HuH-7 (cell line): ENCODE measurements at regions not wholly inside any gene's neighbourhood (a gene's known extent, or its start where the extent isn't known, plus 50 kb on each side); places are given as distances from the start of the nearest gene placed in this dataset.
"Not testable (repeated sequence)": the region's sequence is repeated elsewhere in the genome, so short reads cannot be mapped to it uniquely, and the experiment has no call there.

ENCODE experiments used
- DNase-seq: peaks from one replicate; pipeline ENCODE4 v3.0.0; 2011; ENCODE audit warnings: low spot score

GRCh38 chr10:3264161-3264761 is 91.7 kb upstream of the PITRM1 start:
- DNase-seq: no peak

- no peak for DNase-seq
Observed at GRCh38 chr10:3263747-3264146, 91.2 kb upstream of the PITRM1 start.

DNA sequence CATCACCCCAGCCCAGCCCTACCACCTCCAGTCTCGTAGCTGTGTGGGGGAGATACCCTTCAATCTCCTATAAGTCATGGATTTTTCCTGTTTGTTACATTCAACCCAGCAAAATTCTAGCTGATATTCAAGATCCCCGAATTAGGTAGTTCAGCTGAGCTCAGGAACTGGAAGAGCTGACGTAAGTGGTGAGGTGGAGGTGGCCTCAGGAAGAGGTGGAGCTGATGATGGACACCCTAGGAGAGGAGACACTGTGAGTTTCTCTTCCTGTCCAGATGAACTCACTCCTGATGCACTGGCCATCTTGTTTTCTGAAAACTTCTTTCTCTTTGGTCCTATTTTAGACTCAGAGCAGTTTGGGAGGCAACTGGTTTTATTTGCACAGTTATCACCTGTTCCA is 90.5 kb upstream of the PITRM1 start:
- DNase-seq: no peak

- no peak for DNase-seq
Observed at GRCh38 chr10:3261921-3262320, 89.3 kb upstream of the PITRM1 start.

DNA sequence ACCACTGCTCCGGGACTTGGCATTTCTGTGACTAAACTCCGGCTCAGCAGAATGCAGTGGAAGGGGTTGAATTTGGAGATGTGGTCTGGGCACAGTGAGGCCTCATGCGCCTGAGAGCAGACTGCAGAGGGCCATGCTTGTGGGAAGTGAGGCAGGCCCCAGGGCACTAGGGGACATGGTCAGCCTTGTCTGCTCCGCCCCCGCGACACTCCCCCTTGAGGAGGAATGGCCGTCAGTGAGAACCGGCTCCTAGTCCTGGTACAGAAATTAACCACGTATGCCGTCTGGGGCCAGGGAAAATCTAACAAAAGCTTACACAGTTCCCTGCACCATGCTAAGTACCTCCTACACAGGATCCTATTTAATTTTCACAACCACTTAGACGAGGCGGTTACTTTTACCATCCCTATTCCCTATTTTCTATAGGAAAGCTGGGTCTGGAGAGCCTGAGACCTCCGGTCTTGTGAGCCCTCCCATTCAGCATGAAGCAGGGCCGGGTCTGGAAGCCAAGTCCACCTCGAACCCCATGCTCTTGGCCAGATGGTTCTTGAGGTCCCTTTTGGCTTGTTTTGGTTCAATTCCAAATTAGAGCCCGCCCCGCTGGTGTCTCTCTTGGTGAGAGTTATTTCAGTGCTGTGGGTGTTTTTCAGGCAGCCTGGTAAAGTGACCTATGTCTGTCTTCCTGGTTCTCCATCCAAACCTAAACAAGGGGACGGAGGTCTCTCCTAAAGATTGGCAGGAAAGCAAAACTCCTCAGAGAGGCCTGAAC is 87.7 kb upstream of the PITRM1 start:
- no peak for DNase-seq

- no peak for DNase-seq
Observed at GRCh38 chr10:3259499-3259898, 86.9 kb upstream of the PITRM1 start.

- DNase-seq: no peak
Observed at GRCh38 chr10:3258394-3258793, 85.8 kb upstream of the PITRM1 start.

DNA sequence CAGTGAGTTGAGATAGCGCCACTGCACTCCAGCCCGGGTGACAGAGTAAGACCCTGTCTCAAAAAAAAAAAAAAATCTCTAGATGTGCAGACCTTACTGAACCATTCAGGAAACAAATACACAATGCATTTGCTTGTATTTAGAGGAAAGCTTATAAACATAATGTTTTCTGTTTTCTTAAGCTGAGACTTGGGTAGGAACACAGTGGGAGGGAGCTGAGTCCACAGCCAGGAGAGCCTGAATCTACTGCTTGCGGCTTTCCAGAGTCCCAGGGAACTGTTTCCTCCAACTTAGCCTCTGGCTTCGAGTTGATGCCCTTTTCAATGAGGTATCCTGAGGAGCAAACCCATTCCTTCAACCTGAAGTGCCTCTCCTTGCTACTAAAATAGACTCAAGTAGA is 83.0 kb upstream of the PITRM1 start:
- no peak for DNase-seq

- no peak for DNase-seq
Observed at GRCh38 chr10:3255075-3255474, 82.5 kb upstream of the PITRM1 start.

DNA sequence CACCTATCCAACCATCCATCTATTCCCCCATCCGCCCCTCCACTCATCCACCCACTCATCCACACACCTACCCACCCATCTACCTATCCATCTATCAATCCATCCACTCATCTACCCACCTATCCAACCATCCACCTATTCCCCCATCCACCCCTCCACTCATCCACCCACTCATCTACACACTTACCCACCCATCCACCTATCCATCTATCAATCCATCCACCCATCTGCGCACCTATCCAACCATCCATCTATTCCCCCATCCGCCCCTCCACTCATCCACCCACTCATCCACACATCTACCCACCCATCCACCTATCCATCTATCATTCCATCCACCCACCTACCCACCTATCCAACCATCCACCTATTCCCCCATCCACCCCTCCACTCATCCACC is 81.4 kb upstream of the PITRM1 start:
- not testable (repeated sequence) for DNase-seq

DNA sequence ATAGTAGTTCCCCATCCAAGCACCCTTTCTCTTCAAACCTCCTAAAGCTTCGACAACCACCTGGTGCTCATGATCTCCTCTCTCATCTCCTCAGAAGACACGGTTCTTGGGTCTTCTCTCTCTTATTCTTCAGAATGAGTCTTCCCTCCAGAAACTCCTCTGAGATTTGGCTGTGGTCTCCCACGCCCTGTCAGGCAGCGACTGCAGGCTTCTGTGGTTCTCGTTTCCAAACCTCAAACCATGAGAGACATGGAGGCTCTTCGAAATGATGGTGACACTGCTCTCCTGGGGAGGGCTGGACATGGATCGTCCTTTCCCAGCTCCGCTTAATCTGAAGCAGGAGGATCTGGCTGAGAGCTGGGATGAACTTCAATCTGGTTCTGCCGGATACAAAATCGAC is 78.6 kb upstream of the PITRM1 start:
- DNase-seq: no peak

DNA sequence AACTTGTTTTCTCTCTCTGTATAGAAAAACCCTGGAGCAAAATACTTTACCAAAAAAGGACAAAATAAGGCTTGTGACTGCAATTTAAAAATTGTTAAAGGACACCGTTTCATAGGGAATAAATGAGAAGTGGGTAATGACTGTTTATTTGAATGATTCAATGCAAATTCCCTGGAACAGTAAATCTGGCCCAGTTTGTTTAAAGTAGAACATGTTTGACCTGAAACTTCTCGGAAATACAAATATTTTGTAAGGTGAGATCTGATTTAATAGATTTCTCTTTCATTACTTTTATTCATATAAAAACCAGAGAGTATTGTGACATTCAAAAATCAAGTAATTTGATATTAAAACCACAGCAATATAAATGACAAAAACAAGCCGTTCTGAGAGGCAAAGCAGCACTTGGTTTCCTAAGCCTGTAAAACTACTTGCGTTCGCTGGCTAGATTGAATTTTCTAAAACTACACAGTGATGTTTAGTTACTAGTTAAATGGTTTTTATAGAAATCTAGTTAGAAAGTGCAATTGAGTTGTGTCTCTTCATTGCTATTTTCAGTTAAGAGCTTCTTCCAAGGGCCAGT is 76.8 kb upstream of the PITRM1 start:
- no peak for DNase-seq

- DNase-seq: no peak
Observed at GRCh38 chr10:3248526-3249306, 76.1 kb upstream of the PITRM1 start.

- no peak for DNase-seq
Observed at GRCh38 chr10:3245395-3245794, 72.8 kb upstream of the PITRM1 start.

- DNase-seq: no peak
Observed at GRCh38 chr10:3241967-3242650, 69.5 kb upstream of the PITRM1 start.

GRCh38 chr10:3241274-3241921 is 68.8 kb upstream of the PITRM1 start:
- DNase-seq: no peak

DNA sequence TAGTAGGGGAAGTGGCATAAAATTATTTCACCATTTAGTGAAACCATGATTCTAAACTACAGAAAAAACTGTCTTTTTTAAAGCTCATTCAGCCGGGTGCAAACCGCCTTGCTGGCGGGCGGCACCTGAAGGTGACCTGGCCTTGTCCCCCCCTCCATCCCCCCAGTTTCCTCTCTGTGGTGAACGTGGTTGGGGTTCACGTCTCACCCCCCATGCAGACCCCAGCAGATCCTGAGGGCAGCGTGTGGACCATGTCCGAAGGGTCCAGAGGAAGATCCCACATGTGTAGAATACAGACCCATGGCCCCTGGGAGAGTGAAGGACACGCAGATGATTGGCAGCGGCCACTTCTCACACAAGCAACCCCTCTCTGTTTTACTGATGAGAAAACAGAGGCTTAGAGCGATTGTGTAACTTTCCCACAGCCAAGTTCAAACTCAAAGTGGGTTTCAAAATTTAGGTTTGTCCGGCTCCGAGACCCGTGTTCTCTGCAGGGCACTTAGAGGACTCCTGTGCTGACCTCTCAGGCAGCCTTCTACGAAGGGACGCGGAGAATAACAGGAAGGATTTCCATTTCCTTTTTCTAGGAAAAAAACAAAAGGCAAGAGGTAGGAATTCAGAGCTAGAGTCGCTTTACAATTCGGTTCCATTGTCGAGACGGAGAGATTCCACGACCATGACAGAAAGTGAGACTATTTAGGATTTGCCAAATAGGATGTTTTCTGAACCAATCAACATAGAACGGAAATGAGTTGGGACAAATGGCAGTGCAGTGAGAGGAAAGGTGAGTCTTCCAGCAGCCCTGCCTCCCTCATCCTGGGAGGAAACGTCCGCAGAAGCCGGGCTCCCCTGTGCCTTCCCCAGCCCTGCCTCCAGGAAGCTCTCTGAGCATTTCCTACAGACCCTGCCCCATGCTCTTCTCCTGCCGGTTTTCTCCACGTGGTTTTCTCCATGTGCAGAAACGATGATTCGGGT is 67.6 kb upstream of the PITRM1 start:
- DNase-seq: no peak

DNA sequence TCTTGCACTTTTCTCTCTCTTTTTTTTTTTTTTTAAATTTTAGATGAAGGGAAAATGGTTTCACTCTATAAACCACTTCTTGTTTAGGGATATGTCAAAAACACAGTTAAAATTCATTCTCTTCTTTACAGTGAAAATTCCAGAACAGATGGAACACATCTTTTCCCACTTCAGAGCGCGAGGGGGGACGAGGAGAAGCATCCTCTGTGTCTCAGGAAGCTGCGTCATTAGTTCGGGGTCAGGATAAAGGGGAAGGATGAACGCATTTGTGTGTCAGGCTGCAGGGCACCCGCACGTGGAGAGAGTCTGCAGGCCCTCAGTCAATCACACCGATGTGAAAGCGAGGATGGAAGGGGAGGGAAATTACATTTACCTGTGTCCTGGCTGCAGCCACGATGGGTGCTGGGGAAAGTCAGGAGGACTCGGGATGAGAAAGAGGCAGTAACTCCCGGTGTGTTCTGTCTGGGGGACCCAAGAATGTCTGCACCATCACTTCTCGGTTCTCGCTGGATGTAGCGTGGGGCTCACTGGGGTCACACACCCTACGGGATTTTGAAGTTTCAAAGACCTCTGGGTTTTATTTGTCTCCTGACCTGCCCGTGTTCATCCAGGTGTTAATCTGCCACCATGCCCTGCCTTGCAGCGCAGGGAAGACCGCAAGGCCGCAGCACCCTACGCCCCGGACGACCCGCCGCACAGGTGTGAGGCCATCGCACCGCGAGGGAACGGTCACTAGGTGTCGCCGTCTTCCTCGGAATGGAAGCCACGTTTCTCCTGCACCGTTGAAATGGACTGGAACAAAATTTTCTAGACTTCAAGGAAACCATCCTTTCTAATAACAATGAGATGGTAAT is 66.7 kb upstream of the PITRM1 start:
- peak; percentile 68 for DNase-seq

DNA sequence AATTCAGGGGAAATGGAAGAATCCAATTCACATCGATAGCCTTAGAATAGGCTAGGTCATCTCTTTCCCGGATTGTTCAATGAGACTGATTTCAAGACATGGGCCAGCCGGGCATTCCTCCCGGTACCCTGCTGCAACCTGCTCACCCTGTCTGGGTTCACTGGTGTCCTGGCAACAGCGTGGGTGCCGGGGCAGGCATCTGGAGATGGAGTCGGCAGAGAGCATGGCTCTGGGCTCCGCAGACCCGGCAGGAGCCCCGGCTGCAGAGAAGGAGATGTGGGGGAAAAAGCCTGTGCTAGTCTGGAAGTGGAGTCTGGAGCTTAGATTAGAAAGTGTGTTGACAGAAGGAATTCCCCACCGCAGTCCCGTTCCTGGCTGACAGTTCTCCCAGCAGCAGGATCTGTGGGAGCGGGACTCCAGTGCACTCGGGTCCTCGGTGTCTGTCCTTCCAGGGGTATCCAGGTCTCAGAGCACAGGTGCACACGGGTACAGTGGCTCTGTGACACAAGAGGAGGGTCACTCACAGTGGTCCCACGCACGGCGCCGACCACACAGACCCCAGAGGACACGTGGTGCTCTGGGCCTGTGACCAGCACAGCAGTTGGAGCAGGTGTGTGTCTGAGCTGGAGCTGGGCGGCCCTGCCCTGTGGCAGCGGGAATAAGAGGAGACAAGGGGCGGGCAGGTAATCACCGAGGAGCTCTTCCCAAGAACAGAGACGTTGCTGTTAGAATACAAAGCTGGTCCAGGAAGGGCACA is 65.7 kb upstream of the PITRM1 start:
- no peak for DNase-seq
